RPMI8226 (cell line): ENCODE measurements at regions not wholly inside any gene's neighbourhood (a gene's known extent, or its start where the extent isn't known, plus 50 kb on each side); places are given as distances from the start of the nearest gene placed in this dataset.
A peak's percentile ranks its signal among the peaks of the same experiment; 100 is the strongest.
"Not testable (repeated sequence)": the region's sequence is repeated elsewhere in the genome, so short reads cannot be mapped to it uniquely, and the experiment has no call there.

ENCODE experiments used
- DNase-seq: peaks from one replicate; pipeline ENCODE4 v3.0.0-alpha.2; 2015

DNA sequence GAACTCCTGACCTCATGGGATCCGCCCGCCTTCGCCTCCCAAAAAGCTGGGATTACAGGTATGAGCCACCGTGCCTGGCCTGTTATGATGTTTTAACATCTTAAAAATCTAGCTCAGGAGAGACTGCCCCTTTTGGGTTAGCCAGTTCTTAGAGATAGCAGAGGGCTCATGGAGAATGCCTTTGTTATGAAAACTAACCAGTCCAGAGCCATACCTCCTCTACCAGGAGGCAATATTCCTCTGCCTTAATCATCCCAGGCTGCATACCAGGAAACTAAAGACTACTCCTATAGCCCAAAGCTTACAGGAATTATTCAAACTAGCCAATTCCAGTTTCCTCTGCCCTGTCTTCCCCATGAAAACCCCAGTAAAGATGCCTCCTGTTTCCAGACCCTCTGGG, 96.0 kb upstream of the MDM1 start:
- no peak for DNase-seq

DNA sequence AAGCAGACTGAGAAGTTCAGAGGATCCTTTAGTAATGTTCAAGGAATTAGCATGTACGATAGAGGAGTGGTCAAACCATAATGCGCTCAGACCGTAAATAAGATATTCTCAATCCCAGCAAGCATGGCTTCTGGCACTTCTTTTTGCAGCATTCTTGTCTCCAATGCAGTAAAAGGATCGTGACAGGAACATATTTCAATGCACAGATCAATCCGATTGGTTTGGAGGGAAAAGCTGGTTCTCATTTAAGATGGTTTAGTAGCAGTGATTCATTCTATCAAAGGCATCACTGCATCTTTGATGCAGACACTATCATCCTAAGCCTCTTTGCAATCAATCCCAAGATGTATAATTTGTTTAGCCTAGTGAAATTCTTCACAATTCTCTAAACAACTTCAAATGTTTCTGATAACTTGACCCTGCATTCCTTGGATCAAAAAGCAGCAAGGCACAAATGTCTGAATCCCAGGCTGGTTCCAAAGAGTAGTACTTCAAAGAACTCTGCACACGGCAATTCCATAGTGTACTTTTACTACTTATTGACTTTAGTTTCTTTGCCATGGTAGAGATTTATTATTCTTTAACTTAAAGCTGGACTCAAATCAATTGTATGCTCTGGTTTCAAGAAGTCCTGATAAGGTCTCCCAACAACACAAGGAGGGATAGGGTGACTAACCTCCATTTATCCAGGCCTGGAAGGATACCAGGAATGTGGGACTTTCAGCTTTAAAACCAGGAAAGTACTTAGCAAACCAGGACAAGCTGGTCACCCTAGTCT, 96.8 kb upstream of the MDM1 start:
- no peak for DNase-seq

DNA sequence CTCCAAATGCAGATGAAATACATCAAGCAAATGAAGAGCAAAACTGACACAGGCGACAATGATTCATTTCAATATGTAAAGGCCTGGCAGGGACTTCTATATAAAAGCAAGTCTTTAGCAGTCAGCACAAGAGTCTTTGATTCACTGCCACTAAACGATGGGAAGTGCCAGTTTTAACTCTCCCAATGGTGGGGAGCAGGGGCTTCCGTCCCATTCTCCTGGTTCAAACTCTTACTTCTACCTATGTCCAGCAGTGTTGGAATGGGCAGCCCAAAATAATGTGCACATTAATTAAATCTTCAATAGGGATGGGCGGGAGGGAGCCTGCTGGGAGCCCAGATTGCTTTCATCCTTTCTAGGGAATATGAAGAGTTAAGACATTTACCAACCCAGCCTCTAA, 97.5 kb upstream of the MDM1 start:
- DNase-seq: no peak

DNA sequence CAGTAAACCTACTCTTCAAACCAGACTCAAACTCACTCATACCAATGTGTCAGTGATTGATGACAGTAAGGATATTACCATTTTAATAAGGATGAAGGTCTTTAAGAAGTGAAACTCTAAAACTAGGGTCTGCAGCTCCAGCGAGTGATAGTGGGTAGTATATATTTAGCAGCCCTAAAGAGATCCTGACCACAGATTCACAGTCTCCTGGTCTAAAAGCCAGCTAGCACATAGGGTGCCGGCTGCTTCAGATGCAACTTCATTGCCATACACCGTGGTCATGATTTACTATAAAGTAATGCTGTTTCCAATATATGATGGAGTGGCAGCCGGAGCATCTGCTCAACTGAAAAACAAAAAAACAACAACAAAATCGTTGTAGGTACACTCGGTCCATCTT, 99.6 kb upstream of the MDM1 start:
- no peak for DNase-seq

DNA sequence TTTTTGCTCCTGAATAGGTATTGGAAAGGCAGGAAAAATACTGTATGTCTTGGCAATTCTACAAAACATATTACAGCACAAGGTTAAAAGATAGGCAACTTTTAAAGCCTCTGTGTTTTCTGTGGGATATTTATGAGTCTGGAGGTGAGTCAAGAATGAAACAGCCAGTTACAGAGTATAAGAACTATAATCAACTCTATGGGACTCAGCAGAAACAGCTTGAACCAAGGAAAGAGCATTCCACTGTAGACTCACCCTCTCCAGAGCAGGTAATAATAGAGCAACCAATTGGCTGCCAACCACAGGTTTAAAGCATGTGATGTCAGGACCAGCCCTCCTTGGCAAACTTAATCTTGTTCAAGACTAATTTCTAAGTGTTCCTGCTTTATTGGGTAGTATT, 100.5 kb upstream of the MDM1 start:
- DNase-seq: no peak

DNA sequence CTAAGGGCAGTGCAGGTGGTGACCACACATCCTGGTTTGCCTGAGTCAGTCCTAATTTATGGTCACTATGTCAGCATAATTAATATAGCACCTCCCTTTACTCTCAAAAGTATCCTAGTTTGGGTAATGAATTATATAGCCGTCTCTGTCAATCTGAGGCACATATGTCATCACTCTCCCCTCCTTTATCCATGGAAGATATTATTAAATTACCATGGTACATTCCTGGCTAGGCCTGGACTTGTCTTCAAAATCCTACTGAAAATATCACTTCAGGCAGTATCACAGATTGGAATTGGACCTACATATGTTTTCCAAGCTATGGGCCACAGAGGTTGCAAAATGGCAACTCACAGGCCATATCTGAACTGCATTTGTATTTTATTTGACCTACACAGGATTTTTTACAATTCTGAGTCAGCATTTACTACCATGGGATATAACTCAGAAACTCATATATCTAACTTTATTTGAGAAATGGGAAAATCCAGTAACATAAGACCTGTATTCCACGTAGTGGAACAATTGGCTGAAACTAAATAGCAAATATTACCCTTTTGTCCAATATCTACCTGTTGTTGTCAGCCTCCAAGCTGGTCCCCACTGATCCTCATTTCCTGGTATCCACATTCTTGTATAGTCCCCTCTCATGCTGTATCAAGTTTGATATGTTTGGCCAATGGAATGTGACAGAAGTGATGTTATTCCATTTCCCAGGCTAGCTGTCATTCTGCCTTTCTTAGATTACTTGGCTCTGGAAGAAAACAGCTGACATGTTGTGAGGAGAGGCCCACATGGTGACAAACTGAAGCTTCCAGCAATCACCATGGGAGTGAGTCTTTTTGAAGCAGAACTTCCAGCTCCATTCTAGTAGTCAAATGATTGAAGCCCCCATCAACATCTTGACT, 102.5 kb upstream of the MDM1 start:
- no peak for DNase-seq

DNA sequence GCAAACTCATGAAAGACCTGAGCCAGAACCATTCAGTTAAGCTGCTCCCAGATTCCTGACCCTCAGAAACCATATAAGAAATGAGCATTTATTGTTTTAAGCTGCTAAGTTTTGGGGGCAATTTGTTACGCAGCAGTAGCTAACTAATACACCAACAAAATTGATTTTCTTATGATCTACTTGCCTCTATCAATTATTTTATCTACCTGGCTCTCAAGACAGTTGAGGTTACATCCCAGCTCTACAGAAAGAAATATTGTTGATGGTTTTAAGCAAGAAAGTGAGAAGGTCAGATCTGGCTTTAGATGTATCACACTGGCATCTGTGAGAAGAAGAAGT, 103.1 kb upstream of the MDM1 start:
- DNase-seq: no peak

DNA sequence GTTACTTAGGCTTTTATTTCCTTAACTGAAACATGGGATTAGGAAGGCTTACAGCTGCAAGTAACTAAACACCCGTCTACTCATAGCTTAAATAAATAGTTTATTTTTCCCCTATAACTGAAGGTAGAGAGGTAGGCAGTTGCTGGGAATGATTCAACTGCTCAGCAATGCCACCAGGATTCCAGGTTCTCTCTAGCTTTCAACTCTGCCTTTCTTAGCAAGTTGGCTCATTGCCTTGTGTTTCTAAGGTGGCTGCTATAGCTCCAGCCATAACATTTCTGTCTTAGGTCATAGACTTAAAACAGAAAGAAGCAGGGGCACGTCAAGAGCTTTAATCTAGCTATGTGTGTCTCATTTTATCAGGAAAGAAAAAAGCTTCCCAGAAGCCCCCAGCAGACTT, 103.7 kb upstream of the MDM1 start:
- no peak for DNase-seq

DNA sequence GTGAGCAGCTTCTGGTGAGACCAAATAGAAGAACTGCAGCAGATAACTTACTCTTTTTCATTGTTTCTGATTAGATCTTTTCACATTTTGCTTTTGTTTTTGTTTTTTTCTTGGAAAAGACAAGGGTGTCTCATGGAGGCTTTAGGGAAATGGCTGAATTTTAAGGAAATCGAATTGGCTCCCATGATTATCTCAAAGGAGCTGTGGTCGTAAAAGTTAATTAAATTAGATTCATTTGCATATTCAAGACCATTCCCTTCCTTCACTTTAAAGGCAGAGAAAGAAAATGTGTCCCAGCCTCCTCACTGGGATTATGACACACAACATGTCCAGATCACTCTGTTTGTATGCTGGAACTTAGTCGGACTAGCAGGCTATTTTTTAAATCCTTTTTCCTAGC, 106.4 kb upstream of the MDM1 start:
- DNase-seq: no peak

DNA sequence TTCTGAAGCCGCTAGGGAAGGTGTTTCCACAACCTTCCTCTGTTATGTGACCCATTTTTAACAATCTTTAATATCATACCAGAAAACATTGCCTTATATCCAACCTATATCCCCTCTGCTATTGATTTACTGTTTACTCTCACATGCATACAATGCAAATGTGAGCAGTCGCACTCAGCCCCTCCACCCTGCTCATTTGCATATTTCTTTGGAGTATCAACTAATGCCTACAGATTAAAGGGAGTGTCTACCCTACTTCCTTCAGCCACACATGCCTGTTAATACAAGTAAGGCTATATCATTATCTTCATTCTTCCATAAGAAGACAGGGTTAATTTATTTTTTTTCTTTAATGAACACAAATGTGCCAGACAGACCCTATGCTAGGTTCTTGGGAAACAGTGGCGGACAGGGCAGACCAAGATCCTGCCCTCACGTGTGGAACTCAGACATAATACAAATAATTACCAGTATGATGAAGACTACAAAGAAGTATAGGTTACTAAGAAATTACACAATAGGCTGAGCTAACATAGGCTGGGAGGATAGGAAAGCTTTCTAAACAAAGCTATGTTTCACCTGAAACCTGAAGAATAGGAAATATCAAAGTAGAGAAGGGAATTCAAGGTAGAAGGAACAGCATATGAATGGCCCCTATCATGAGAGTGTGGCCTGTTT, 107.3 kb upstream of the MDM1 start:
- DNase-seq: no peak

DNA sequence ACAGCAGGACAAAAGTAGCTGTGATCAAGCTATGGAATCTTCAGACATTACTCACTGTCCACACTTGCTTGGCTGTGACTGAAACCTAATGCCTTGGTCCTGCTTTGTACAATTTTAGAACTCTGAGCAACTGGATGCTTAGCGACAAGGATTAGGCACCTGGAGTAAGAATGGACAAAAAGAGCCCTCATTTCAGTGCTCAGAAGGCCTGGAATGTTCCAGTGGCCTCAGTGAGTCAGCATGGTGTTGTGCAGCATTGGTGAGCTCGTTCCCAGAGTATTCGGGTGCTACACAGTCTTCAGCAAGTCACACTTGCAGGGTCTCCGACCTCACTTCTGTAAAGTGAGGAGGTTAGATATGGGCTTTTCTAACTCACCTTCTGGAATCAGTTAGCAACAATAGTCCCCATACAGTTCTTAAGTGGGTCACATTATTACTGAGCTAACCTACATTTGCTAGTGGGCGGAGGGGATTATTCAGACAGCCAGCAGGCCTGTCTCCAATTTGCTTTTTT, 108.0 kb upstream of the MDM1 start:
- no peak for DNase-seq

DNA sequence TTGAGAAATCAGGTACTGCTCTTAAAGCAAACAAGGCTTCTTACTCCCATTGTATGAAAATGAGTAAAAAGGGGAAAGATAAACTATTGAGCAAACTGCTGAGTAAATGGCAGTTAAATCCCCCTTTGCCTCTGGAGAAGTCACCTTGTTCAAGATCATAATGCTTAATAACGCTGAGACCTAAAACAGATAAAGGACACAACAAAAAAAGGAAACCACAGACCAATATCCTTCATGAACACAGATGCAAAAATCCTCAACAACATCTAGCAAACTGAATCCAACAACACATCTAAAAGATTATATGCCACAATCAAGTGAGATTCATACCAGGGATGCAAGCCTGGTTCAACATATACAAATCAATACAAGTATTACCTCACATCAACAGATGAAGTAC, 109.0 kb upstream of the MDM1 start:
- DNase-seq: no peak

DNA sequence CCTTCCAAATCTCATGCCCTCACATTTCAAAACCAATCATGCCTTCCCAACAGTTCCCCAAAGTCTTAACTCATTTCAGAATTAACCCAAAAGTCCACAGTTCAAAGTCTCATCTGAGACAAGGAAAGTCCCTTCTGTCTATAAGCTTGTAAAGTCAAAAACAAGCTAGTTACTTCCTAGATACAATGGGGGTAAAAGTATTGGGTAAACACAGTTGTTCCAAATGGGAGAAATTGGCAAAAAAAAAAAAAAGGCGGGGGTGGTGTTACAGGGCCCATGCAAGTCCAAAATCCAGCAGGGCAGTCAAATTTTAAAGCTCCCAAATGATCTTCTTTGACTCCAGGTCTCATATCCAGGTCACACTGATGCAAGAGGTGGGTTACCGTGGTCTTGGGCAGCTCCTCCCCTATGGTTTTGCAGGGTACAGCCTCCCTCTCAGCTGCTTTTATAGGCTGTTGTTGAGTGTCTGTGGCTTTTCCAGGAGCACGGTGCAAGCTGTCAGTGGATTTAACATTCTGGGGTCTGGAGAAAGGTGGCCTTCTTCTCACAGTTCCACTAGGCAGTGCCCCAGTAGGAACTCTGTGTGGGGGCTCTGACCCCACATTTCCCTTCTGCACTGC, 110.3 kb upstream of the MDM1 start:
- not testable (repeated sequence) for DNase-seq

DNA sequence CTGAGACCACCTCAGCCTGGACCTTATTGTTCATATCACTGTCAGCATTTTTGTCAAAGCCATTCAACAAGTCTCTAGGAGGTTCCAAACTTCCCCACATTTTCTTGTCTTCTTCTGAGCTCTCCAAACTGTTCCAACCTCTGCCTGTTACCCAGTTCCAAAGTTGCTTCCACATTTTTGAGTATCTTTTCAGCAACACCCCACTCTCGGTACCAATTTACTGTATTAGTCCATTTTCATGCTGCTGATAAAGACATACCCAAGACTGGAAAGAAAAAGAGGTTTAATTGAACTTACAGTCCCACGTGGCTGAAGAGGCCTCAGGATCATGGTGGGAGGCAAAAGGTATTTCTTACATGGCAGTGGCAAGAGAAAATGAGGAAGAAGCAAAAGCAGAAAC, 111.5 kb upstream of the MDM1 start:
- DNase-seq: not testable (repeated sequence)

DNA sequence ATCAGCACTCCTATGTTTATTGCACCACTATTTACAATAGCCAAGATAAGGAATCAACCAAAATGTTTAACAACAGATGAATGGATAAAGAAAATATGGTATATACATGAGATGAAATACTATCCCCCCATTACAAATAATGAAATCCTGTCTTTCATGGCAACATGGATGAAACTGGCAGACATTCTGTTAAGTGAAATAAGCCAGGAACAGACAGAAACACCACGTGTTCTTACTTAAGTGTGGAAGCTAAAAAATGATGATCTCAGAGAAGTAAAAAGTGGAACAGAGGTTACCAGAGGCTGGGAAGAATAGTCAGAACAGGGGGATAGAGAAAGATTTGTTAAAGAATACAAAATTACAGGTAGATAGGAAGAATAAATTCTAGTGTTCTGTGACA, 113.7 kb upstream of the MDM1 start:
- DNase-seq: no peak

DNA sequence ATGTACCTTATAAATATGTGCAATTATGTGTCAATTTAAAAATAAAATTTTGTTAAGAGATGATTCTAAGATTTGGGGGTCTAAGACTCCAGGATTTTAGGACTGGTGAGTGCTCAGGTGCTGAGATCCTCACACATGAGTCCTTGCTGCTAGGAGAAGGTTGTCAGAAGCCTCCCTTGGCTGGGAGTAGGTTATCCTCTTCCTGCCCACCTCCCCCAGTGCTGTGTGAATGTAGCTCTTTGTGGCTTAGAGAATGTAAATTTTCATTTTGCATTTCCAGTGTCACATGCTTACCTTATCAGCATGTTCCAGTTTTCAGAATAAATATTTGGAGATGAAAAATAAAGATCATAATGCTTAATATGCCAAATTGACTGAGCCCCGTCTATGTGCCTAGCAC, 114.2 kb upstream of the MDM1 start:
- no peak for DNase-seq

DNA sequence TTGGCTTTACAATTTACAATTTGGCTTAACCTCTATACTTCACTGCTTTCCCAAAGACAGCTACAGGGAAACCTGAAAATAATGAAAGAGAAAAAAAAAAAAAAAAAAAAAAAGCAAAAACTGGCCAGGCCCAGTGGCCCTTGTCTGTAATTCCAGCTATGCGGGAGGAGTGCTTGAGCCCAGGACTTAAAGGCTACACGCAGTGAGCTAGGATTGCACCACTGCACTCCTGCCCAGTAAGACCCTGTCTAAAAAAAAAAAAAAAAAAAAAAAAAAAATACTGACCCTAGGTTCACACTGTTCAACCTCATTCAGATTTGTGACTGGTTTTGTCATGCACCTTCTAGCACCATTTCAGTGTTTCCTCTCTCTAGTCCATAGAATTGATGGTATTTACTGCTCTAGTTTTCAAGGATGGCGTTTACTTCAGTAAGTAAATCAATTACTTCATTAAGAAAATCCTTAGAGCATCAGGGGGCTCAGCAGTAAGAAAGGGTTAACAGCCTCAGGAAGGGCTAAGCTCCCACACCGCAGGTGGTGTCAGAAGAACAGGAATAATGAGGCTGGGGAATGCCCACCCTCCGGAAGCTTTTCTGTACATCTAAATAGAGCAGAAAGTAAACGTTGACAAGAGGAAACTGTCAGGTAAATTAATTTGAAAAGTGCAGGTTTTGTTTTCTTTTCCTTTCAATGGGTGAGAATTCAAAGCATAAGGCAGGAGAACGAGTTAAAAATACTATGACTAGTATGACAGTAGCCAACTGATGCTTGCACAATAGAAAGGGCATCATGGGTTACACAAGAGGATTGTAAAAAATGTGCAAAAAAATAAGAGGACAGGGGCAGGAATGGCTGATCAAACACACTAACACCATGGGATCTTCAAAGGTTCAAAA, 115.0 kb upstream of the MDM1 start:
- no peak for DNase-seq

DNA sequence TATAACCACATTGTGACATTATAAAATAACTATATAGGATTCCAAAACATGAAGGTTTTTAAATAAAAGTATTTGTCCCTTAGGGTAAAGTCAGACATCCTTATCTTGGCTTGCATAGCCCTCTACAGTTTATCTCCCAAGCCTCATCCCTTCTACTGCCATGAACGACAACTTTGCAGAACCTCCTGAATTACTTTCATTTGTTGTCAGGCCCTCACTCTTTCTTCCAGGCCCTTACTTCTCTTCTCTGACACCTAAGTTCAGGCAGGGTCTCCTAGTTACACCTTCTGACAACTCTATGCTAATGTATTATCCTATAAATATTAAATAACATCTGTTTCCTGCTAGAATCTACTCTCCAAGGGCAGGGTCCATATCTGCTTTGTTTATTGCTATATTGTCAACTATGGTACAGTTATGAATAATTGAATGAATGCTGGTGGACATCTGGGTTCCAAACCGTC, 115.7 kb upstream of the MDM1 start:
- no peak for DNase-seq

DNA sequence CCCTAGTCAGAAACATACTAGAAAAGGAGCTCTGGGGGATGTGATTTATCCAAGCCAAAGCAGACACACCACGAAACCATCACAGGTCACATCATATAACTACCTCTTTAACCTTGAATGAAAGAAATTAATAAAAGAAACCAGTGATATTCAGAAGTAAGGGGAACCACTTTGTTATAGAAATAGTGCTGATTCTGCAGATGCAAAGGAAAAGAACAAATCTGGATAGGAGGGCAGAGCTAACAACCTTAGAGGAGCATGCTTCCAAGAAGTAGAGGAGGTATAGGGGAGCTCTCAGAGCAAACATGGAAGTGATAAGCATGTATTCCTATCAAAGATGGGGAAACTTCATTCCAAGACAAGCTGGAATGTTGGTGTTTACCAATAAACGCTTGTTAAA, 117.0 kb upstream of the MDM1 start:
- no peak for DNase-seq

DNA sequence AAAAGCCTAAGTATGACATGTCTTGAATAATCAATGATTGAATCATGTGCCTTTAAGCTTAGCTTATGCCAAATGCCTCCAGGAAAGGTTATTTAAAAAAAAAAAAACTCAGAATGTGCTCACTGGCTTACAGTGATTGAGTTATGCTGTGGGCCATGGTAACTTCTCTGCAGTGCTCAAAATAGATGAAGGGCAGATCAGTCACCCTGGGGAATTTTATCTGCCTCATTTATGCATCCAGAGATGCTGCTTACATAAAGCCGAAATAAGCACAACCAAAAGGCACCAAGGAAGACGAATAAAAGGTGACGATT, 118.7 kb upstream of the MDM1 start:
- DNase-seq: no peak

DNA sequence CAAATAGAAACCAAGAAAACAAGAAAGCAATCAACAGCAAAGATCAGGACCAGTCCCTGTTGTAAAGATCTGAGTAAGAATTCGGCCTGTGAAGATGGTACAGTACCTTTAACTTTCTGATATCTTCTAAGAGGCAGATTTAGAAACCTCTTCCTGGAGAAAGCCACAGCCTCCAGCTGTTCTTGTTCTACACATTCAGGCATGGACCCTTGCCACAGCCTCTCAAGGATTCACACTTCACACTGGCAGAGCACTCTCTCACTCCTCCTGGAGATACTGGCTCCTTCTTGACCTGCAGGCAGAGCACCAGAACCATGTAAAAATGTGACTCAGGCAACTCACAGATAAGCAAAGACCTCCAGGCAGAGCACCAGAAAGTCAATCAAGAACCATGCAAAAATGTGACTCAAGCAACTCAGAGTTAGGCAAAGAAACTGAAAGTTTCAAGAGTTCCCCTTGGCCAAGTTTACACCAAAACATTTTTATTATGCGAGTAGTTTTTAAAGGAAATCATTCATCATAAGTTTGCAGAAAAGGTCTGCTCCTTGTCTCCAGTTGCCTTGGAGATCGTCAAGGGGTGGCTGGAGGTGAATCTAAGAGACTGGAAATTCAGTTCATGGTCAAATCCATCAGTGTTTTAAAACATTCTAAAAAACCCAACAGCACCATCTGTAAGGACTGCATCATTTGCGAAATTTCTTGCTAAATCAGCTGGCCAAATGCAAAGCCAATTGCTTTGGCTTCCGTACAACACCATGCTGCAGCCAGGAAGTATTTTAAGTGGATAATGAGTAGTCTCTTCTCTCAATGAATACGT, 119.3 kb upstream of the MDM1 start:
- peak; percentile 52 for DNase-seq
